Body of pancreas (tissue), 4 donors: ENCODE measurements at regions not wholly inside any gene's neighbourhood (a gene's known extent, or its start where the extent isn't known, plus 50 kb on each side); places are given as distances from the start of the nearest gene placed in this dataset.

Experiments used
- ATAC-seq: fragments of 150-250 bp; one replicate; pipeline ENCODE4 v1.9.1; 2016
- DNase-seq, 4 donors: peaks; one replicate each; pipeline ENCODE4 v3.0.0-alpha.2; 2019
- H3K27ac ChIP-seq, 4 donors: fragments of 200-600 bp; sonication (generic); 1 replicate in 3 of 4; 2 replicates in 1 of 4; pipeline versions ENCODE4 v1.5.1 to v1.6.1; 2016 to 2019; ENCODE audit warnings: mild to moderate bottlenecking in 1 of 4, mixed read lengths in 1 of 4, moderate library complexity in 1 of 4
- H3K27me3 ChIP-seq, 2 donors: fragments of 200-600 bp; sonication (generic); one replicate each; pipeline ENCODE4 v1.6.0; 2016; ENCODE audit warnings: mild to moderate bottlenecking in 1 of 2
- H3K36me3 ChIP-seq, 2 donors: fragments of 200-600 bp; sonication (generic); replicated peaks in 1 of 2; 2 replicates each; pipeline ENCODE4 v1.5.1; 2016; ENCODE audit warnings: low read depth in 2 of 2; ENCODE audit not compliant: insufficient read depth in 1 of 2
- H3K4me1 ChIP-seq: fragments of 200-600 bp; sonication (generic); one replicate; pipeline ENCODE4 v1.6.0; 2016
- H3K4me3 ChIP-seq, 2 donors: fragments of 200-600 bp; sonication (generic); 1 replicate in 1 of 2; 2 replicates in 1 of 2; pipeline ENCODE4 v1.5.1; 2016 to 2019
- H3K9me3 ChIP-seq, 3 donors: fragments of 200-600 bp; sonication (generic); 1 replicate in 2 of 3; 2 replicates in 1 of 3; pipeline ENCODE4 v1.5.1; 2016
- POLR2A ChIP-seq, 3 donors: fragments of 450-650 bp; IDR thresholded peaks; one replicate each; pipeline ENCODE4 v1.6.1; 2016; ENCODE audit warnings: antibody characterized with exemption in 3 of 3, mild to moderate bottlenecking in 2 of 3
- WGBS, 2 donors: methylation state at CpG; one replicate each; pipeline ENCODE4 v1.1.5; 2017; 5-methylcytosine and 5-hydroxymethylcytosine counted together
- intact Hi-C: fragments of 100-400 bp; cut with DNase I; formaldehyde crosslinking; loops from one replicate; pipeline ENCODE4 v1.15.1; 2023
- TF ChIP-seq, protein P1 (sequence below), 7 experiments: fragments of 450-650 bp in 4 of 7; fragments of 200-600 bp in 3 of 7; sonication (generic) in 3 of 7; IDR thresholded peaks; one replicate each; pipeline ENCODE4 v1.5.1; 2016 to 2019; ENCODE audit warnings: antibody characterized with exemption in 7 of 7

DNA sequence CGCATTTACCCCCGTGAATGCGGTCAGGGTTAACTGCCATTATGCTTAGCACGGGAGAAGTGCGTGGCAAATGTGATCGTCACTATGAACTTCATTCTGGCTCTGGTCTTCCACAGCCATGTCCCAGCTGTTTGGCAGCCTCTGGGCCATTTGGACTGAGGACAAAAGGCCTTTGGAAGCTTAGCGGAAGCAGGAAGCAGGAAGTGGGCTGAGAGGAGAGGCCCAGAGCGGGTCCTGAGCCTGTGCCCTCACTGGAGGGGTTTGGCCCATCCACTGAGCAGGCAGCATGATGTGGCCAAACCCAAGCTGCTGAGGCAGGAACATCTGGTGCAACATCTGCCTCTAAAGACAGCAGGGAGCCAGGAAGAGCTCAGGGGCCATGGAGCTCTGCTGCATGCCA, 345.9 kb downstream of the C16orf95 start:
- Histone ChIP-seq H3K27me3 (no peaks in the 10 kb centered on the region), H3K9me3 (peaks cover 0 to 10% (median 0%) of the 10 kb centered on the region in 3 donors), H3K27ac (no peak overlapping the region), H3K4me3 (no peak overlapping the region), H3K4me1 (no peaks in the 10 kb centered on the region), H3K36me3 (no peaks in the 10 kb centered on the region)
- WGBS, 2 donors, result 71 to 73% methylated on average over 4 to 8 of the region's 8 CpGs
- TF ChIP-seq, protein P1, sequence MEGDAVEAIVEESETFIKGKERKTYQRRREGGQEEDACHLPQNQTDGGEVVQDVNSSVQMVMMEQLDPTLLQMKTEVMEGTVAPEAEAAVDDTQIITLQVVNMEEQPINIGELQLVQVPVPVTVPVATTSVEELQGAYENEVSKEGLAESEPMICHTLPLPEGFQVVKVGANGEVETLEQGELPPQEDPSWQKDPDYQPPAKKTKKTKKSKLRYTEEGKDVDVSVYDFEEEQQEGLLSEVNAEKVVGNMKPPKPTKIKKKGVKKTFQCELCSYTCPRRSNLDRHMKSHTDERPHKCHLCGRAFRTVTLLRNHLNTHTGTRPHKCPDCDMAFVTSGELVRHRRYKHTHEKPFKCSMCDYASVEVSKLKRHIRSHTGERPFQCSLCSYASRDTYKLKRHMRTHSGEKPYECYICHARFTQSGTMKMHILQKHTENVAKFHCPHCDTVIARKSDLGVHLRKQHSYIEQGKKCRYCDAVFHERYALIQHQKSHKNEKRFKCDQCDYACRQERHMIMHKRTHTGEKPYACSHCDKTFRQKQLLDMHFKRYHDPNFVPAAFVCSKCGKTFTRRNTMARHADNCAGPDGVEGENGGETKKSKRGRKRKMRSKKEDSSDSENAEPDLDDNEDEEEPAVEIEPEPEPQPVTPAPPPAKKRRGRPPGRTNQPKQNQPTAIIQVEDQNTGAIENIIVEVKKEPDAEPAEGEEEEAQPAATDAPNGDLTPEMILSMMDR (IDR thresholded peaks at IDR 0.05), result no peak
- TF ChIP-seq POLR2A (IDR thresholded peaks at IDR 0.05), result no peak
- intact Hi-C loops, result no loop called here
- DNase-seq, result no peak
- no peak for ATAC-seq

DNA sequence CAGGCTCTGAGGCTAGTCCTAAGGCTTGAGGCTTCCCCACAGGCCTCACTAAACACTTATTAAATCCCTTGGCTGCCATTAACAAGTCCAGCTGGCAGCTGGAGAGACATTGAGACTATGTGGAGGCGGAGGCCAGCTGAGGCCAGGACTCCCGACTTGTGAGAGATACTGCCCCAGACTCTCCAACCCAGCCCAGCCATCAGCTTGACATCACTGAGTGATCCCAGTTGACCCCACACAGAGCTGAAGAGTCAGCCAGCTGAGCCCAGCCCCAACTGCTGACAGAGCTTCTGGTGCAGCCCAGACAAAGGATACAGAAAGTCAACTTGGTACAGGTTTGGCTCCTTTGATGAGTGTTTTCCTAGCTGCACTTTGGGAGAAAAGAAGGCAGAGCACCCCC, 343.1 kb downstream of the C16orf95 start:
- Histone ChIP-seq H3K27me3 (no peaks in the 10 kb centered on the region), H3K4me1 (no peaks in the 10 kb centered on the region), H3K27ac (no peak overlapping the region), H3K36me3 (no peaks in the 10 kb centered on the region), H3K4me3 (no peak overlapping the region), H3K9me3 (peaks cover 0 to 10% (median 0%) of the 10 kb centered on the region in 3 donors)
- no peak for ATAC-seq
- TF ChIP-seq POLR2A (IDR thresholded peaks at IDR 0.05), result no peak
- TF ChIP-seq, protein P1 (IDR thresholded peaks at IDR 0.05), result no peak
- 79 to 92% methylated on average over 2 of the region's 2 CpGs for WGBS, 2 donors
- no peak for DNase-seq
- intact Hi-C loops, result no loop called here

DNA sequence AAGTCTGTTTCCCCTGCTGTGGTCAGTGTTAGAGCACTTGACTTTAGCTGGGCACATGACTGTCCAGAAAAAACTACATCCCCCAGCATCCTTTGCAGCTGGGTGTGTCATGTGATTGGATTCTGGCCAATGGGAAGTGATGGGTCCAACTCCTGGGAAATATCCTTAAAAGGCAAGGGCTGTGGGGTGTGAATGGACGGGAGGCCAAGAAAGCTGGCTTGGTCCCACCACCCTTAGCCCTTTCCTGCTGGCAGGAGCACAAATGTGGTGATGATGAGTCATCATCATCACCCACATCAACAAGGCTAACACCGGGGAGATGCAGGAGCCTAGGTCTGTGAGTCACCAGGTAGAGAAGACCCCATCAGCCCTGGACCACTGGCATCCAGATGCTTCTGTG, 341.7 kb downstream of the C16orf95 start:
- 17 to 31% methylated on average over 1 to 2 of the region's 2 CpGs for WGBS, 2 donors
- intact Hi-C loops, result no loop called here

DNA sequence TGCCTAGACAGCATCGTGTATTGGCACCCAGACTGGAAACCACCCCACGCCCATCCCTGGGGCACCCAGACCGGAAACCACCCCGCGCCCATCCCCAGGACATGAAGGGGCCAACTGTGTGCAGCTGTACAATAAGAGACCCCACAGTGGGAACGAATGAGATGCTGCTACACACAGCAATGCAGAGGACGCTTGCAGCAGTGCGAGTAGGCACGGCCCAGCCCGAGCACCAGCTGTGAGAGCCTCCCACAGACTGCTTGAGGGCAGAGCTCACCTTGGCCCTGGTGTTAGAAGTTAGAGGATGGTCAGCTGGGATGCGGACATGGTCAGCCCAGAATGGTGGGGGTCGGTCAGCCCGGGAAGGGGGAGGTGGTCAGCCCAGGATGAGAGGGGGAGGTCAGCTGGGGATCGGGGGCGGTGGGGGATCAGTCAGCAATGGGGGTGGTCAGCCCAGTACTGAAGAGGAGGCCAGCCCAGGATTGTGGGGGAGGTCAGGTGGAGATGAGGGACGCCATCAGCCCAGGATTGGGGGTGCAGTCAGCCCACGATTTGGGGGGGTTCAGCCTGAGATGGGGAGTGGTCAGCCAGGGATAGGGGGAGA, 340.0 kb downstream of the C16orf95 start:
- no peak for DNase-seq
- ATAC-seq, result no peak
- no peak for TF ChIP-seq POLR2A (IDR thresholded peaks at IDR 0.05)
- TF ChIP-seq, protein P1 (IDR thresholded peaks at IDR 0.05), result no peak
- peaks cover 0 to 10% (median 0%) of the 10 kb centered on the region in 3 donors for H3K9me3 ChIP-seq
- no peaks in the 10 kb centered on the region for H3K27me3 ChIP-seq
- H3K4me1 ChIP-seq, result no peaks in the 10 kb centered on the region
- no peak overlapping the region for H3K27ac ChIP-seq
- H3K36me3 ChIP-seq, result no peaks in the 10 kb centered on the region
- intact Hi-C loops, result no loop called here
- H3K4me3 ChIP-seq, result no peak overlapping the region
- WGBS, 2 donors, result 72 to 74% methylated on average over 15 to 16 of the region's 17 CpGs

More for the DNA sequence above, 341.7 kb downstream of the C16orf95 start:
- Histone ChIP-seq H3K27me3 (no peaks in the 10 kb centered on the region), H3K4me1 (no peaks in the 10 kb centered on the region), H3K36me3 (no peaks in the 10 kb centered on the region), H3K4me3 (no peak overlapping the region), H3K27ac (no peak overlapping the region), H3K9me3 (peaks cover 0 to 10% (median 0%) of the 10 kb centered on the region in 3 donors)
- TF ChIP-seq, protein P1 (IDR thresholded peaks at IDR 0.05), result no peak
- TF ChIP-seq POLR2A (IDR thresholded peaks at IDR 0.05), result no peak
- ATAC-seq (no peak), DNase-seq (peak in 1 of 4 donors; percentile 31)

DNA sequence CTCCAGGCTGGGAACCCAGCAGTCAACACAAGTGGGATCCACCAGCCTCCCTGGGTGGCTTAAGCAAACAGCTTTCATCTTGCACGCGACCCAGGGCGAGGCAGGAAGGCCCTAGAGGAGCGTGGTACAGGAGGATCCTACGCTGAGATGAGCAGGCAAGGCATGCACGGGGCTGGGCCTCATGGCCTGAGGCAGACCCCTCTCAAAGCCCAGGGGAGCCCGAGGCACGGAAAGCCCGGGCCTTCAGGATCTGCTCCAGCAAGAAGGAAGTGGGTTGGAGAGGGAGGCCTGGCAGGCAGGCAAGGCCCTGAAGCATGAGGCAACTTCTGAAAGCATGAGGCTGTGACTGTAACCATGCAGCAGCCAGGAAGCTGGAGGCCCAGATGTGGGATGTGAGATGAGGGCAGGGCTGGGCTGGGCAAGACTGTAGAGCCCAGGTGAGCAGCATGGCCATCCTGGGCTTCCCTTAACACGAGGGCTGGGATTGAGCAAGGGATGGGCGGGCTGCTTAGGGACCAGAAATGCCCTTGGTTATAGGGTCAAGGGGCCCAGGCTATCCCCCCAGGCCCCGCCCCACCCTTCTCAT, 338.7 kb downstream of the C16orf95 start:
- no peaks in the 10 kb centered on the region for H3K36me3 ChIP-seq
- peaks cover 0 to 10% (median 0%) of the 10 kb centered on the region in 3 donors for H3K9me3 ChIP-seq
- ATAC-seq (no peak), DNase-seq (no peak)
- WGBS, 2 donors, result 76 to 83% methylated on average over 9 to 12 of the region's 12 CpGs
- H3K4me1 ChIP-seq, result no peaks in the 10 kb centered on the region
- no peak for TF ChIP-seq POLR2A (IDR thresholded peaks at IDR 0.05)
- TF ChIP-seq, protein P1 (IDR thresholded peaks at IDR 0.05), result no peak
- no peak overlapping the region for H3K4me3 ChIP-seq
- no peaks in the 10 kb centered on the region for H3K27me3 ChIP-seq
- intact Hi-C loops, result no loop called here
- no peak overlapping the region for H3K27ac ChIP-seq
